H9 (cell line): ENCODE measurements at regions not wholly inside any gene's neighbourhood (a gene's known extent, or its start where the extent isn't known, plus 50 kb on each side); places are given as distances from the start of the nearest gene placed in this dataset.

Experiments used
- DNase-seq: peaks from one replicate; pipeline ENCODE4 v3.0.0-alpha.2; 2017
- H2AFZ ChIP-seq: one replicate; pipeline ENCODE4 v1.6.1; 2013; ENCODE audit warnings: mild to moderate bottlenecking, low read length, control low read depth, moderate library complexity
- H2AK5ac ChIP-seq: 2 replicates; pipeline ENCODE4 v1.6.1; 2013; ENCODE audit warnings: low read length, control low read depth, mixed read lengths; ENCODE audit not compliant: insufficient read length
- H2BK120ac ChIP-seq: one replicate; pipeline ENCODE4 v1.6.1; 2013; ENCODE audit warnings: low read depth, mild to moderate bottlenecking, low read length, control low read depth, inconsistent platforms; ENCODE audit not compliant: poor library complexity, severe bottlenecking
- H2BK12ac ChIP-seq: 2 replicates; pipeline ENCODE4 v1.6.1; 2013; ENCODE audit warnings: low read length, control low read depth, mixed read lengths, low read depth; ENCODE audit not compliant: insufficient read length
- H2BK15ac ChIP-seq: 2 replicates; pipeline ENCODE4 v1.6.1; 2013; ENCODE audit warnings: low read depth, low read length, control low read depth
- H2BK20ac ChIP-seq: one replicate; pipeline ENCODE4 v1.6.1; 2013; ENCODE audit warnings: low read depth, mild to moderate bottlenecking, low read length, control low read depth, inconsistent platforms; ENCODE audit not compliant: poor library complexity, severe bottlenecking
- H2BK5ac ChIP-seq: 2 replicates; pipeline ENCODE4 v1.6.1; 2013; ENCODE audit warnings: low read length, control low read depth, mixed read lengths; ENCODE audit not compliant: insufficient read length
- H3K14ac ChIP-seq: 2 replicates; pipeline ENCODE4 v1.6.1; 2013; ENCODE audit warnings: low read length, control low read depth; ENCODE audit not compliant: insufficient read depth
- H3K18ac ChIP-seq: 2 replicates; pipeline ENCODE4 v1.6.1; 2013; ENCODE audit warnings: low read depth, mild to moderate bottlenecking, mixed read lengths, low read length, control low read depth; ENCODE audit not compliant: insufficient read length
- H3K23ac ChIP-seq: 2 replicates; pipeline ENCODE4 v1.6.1; 2013; ENCODE audit warnings: low read length, control low read depth, mixed read lengths, low read depth; ENCODE audit not compliant: insufficient read length
- H3K23me2 ChIP-seq: 2 replicates; pipeline ENCODE4 v1.6.1; 2013; ENCODE audit warnings: low read depth, mild to moderate bottlenecking, mixed read lengths, low read length, control low read depth; ENCODE audit not compliant: insufficient read length, poor library complexity, severe bottlenecking
- H3K27ac ChIP-seq: 2 replicates; pipeline ENCODE4 v1.5.1; 2013; ENCODE audit warnings: low read length, control low read depth, mixed read lengths, low read depth; ENCODE audit not compliant: insufficient read length
- H3K27me3 ChIP-seq: 2 replicates; pipeline ENCODE4 v1.6.1; 2013; ENCODE audit warnings: low read length, control low read depth, inconsistent platforms; ENCODE audit not compliant: insufficient read depth
- H3K4ac ChIP-seq: 2 replicates; pipeline ENCODE4 v1.6.1; 2013; ENCODE audit warnings: low read depth, mild to moderate bottlenecking, control low read depth, inconsistent platforms, low read length, moderate library complexity
- H3K4me1 ChIP-seq: 2 replicates; pipeline ENCODE4 v1.6.1; 2013; ENCODE audit warnings: low read length, control low read depth, inconsistent platforms; ENCODE audit not compliant: insufficient read depth
- H3K4me2 ChIP-seq: 2 replicates; pipeline ENCODE4 v1.6.1; 2013; ENCODE audit warnings: low read length, control low read depth, mixed read lengths; ENCODE audit not compliant: insufficient read length, insufficient read depth
- H3K56ac ChIP-seq: 2 replicates; pipeline ENCODE4 v1.6.1; 2013; ENCODE audit warnings: low read depth, mild to moderate bottlenecking, mixed read lengths, low read length, control low read depth; ENCODE audit not compliant: insufficient read length
- H3K79me1 ChIP-seq: 2 replicates; pipeline ENCODE4 v1.6.1; 2013; ENCODE audit warnings: low read depth, mild to moderate bottlenecking, moderate library complexity, low read length, control low read depth, inconsistent platforms; ENCODE audit not compliant: insufficient read depth, poor library complexity, severe bottlenecking
- H3K79me2 ChIP-seq: 2 replicates; pipeline ENCODE4 v1.6.1; 2013; ENCODE audit warnings: low read length, control low read depth, inconsistent platforms; ENCODE audit not compliant: insufficient read depth
- H3K9ac ChIP-seq: 2 replicates; pipeline ENCODE4 v1.6.1; 2013; ENCODE audit warnings: low read length, control low read depth, mixed read lengths; ENCODE audit not compliant: insufficient read length; ENCODE audit errors: extremely low read depth
- H3K9me3 ChIP-seq: one replicate; pipeline ENCODE4 v1.6.1; 2013; ENCODE audit warnings: low read depth, low read length, inconsistent platforms; ENCODE audit not compliant: control insufficient read depth
- H3T11ph ChIP-seq: one replicate; pipeline ENCODE4 v1.6.1; 2013; ENCODE audit warnings: mild to moderate bottlenecking, low read length, control low read depth, inconsistent platforms
- H4K20me1 ChIP-seq: one replicate; pipeline ENCODE4 v1.6.1; 2013; ENCODE audit not compliant: control insufficient read depth, insufficient read length, insufficient read depth
- H4K5ac ChIP-seq: 2 replicates; pipeline ENCODE4 v1.6.1; 2013; ENCODE audit warnings: low read depth, mild to moderate bottlenecking, mixed read lengths, low read length, control low read depth; ENCODE audit not compliant: insufficient read length
- H4K8ac ChIP-seq: replicated peaks from 2 replicates; pipeline ENCODE4 v1.6.1; 2013; ENCODE audit warnings: low read length, control low read depth, mixed read lengths, low read depth; ENCODE audit not compliant: insufficient read length
- H4K91ac ChIP-seq: 2 replicates; pipeline ENCODE4 v1.6.1; 2013; ENCODE audit warnings: low read depth, mild to moderate bottlenecking, moderate library complexity, mixed read lengths, low read length, control low read depth; ENCODE audit not compliant: insufficient read length
- H3K27ac Mint-ChIP-seq, 3 experiments: 2 replicates in 2 of 3; 3 replicates in 1 of 3; pipeline ENCODE4 v1.8.0; 2020 to 2021; ENCODE audit warnings: mixed read lengths in 3 of 3, mild to moderate bottlenecking in 1 of 3, moderate library complexity in 1 of 3
- H3K27me3 Mint-ChIP-seq: 2 replicates; pipeline ENCODE4 v1.8.0; 2021; ENCODE audit warnings: low read depth, mild to moderate bottlenecking, moderate library complexity, mixed read lengths
- H3K36me3 Mint-ChIP-seq, 3 experiments: 2 replicates in 2 of 3; 3 replicates in 1 of 3; pipeline ENCODE4 v1.8.0; 2020 to 2021; ENCODE audit warnings: low read depth in 3 of 3, mixed read lengths in 3 of 3; ENCODE audit not compliant: insufficient read depth in 1 of 3
- H3K4me1 Mint-ChIP-seq, 2 experiments: 2 replicates each; pipeline ENCODE4 v1.8.0; 2020; ENCODE audit warnings: mixed read lengths in 2 of 2
- H3K4me3 Mint-ChIP-seq, 2 experiments: 2 replicates in 1 of 2; 3 replicates in 1 of 2; pipeline ENCODE4 v1.8.0; 2020 to 2021; ENCODE audit warnings: mild to moderate bottlenecking in 2 of 2, mixed read lengths in 2 of 2, moderate library complexity in 1 of 2
- H3K9me3 Mint-ChIP-seq, 2 experiments: 2 replicates in 1 of 2; 3 replicates in 1 of 2; pipeline ENCODE4 v1.8.0; 2020; ENCODE audit warnings: mild to moderate bottlenecking in 2 of 2, mixed read lengths in 2 of 2, moderate library complexity in 1 of 2
- WGBS: extraction: QIAGEN DNeasy Blood & Tissue Kit; methylation state at CpG from one replicate; pipeline ENCODE4 v1.1.7; 2013; ENCODE audit warnings: missing lambda C conversion rate, low lambda C conversion rate, mixed read lengths; ENCODE audit not compliant: insufficient read length; ENCODE audit errors: extremely low coverage; 5-methylcytosine and 5-hydroxymethylcytosine counted together
- TF ChIP-seq, protein P1 (sequence below): fragments of 200-600 bp; sonication (generic); conservative IDR thresholded peaks from 3 replicates; pipeline ENCODE4 v1.8.0; 2021; ENCODE audit warnings: antibody characterized with exemption, mild to moderate bottlenecking

DNA sequence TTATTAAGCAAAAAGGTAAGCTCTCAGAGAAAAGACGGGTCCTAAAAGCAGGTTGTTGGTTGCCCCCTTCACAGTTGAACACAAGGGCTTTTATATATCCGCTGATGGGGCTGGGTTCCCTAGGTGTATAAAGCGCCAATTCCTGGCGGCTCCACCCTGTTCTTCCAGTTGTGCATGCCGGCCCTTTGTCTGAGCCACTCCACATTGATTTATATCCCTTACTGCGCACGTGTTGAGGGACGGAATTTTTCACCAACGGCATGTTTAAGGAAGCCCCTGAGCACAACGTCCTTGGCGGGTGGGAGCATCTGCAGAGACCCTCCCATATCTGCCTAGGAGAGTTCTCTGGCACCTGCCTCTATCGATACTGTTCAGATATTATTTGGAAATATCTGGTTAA lies 135.7 kb downstream of the DTHD1 start:
- no peaks in the 10 kb centered on the region; the same call in 1 of the 2 replicates for H3K27me3 Mint-ChIP-seq
- no peaks in the 10 kb centered on the region for H3K36me3 Mint-ChIP-seq
- no peaks in the 10 kb centered on the region for H3K79me1 ChIP-seq
- no peak overlapping the region for H2BK120ac ChIP-seq
- H4K20me1 ChIP-seq: no peaks in the 10 kb centered on the region
- H3K9ac ChIP-seq: no peak overlapping the region
- no peak overlapping the region for H4K8ac ChIP-seq
- no peak overlapping the region for H3K27ac Mint-ChIP-seq
- no peak overlapping the region for H3K14ac ChIP-seq
- H3K27me3 ChIP-seq: no peaks in the 10 kb centered on the region
- no peak overlapping the region for H3K23ac ChIP-seq
- no peaks in the 10 kb centered on the region for H3K9me3 ChIP-seq
- TF ChIP-seq, protein P1, sequence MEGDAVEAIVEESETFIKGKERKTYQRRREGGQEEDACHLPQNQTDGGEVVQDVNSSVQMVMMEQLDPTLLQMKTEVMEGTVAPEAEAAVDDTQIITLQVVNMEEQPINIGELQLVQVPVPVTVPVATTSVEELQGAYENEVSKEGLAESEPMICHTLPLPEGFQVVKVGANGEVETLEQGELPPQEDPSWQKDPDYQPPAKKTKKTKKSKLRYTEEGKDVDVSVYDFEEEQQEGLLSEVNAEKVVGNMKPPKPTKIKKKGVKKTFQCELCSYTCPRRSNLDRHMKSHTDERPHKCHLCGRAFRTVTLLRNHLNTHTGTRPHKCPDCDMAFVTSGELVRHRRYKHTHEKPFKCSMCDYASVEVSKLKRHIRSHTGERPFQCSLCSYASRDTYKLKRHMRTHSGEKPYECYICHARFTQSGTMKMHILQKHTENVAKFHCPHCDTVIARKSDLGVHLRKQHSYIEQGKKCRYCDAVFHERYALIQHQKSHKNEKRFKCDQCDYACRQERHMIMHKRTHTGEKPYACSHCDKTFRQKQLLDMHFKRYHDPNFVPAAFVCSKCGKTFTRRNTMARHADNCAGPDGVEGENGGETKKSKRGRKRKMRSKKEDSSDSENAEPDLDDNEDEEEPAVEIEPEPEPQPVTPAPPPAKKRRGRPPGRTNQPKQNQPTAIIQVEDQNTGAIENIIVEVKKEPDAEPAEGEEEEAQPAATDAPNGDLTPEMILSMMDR: no peak
- H4K91ac ChIP-seq: no peak overlapping the region
- no peak overlapping the region for H2BK12ac ChIP-seq
- H2BK15ac ChIP-seq: no peak overlapping the region
- H3K9me3 Mint-ChIP-seq: no peaks in the 10 kb centered on the region
- H4K5ac ChIP-seq: no peak overlapping the region
- no CpG with 5 or more reads among the region's 12 CpGs for WGBS
- H2AK5ac ChIP-seq: no peak overlapping the region
- no peak overlapping the region for H2BK20ac ChIP-seq
- no peak overlapping the region for H3K27ac ChIP-seq
- H3K56ac ChIP-seq: no peak overlapping the region
- no peak overlapping the region for H3K18ac ChIP-seq
- no peak for DNase-seq
- H3K79me2 ChIP-seq: no peaks in the 10 kb centered on the region
- no peak overlapping the region for H2AFZ ChIP-seq
- no peak overlapping the region for H3T11ph ChIP-seq
- no peaks in the 10 kb centered on the region for H3K4me1 ChIP-seq
- peaks cover 3 to 4% of the 10 kb centered on the region in 2 experiments; a peak in 2 of 4 replicates for H3K4me1 Mint-ChIP-seq
- no peaks in the 10 kb centered on the region for H3K23me2 ChIP-seq
- H2BK5ac ChIP-seq: no peak overlapping the region
- H3K4me2 ChIP-seq: no peak overlapping the region
- H3K4ac ChIP-seq: no peak overlapping the region
- no peak overlapping the region for H3K4me3 Mint-ChIP-seq
